NCI-H2171 (cell line): ENCODE measurements at regions not wholly inside any gene's neighbourhood (a gene's known extent, or its start where the extent isn't known, plus 50 kb on each side); places are given as distances from the start of the nearest gene placed in this dataset.
"Not testable (repeated sequence)": the region's sequence is repeated elsewhere in the genome, so short reads cannot be mapped to it uniquely, and the experiment has no call there.

Experiments used
- DNase-seq: peaks from one replicate; lab custom pipeline; 2025; lab: John Stamatoyannopoulos, UW

DNA sequence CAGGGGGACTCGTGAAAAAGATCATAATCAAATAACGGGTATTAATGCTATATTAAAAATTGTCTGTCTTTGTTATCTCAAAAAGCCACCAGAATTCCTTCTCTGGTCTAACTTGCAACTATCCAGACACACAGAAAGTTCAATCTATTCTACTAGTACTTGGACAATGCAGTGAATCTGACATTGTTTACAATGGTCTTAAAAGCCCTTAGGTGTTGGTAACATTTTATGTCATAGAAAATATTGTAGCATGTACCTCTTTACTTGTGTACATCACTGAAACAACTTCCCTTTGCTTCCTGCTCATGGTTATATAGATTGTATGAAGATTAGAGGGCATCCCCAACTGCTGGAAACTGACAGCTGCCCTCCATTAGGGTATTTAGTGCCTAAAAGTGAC, 71.1 kb upstream of the PPP3CA start:
- DNase-seq, result no peak

DNA sequence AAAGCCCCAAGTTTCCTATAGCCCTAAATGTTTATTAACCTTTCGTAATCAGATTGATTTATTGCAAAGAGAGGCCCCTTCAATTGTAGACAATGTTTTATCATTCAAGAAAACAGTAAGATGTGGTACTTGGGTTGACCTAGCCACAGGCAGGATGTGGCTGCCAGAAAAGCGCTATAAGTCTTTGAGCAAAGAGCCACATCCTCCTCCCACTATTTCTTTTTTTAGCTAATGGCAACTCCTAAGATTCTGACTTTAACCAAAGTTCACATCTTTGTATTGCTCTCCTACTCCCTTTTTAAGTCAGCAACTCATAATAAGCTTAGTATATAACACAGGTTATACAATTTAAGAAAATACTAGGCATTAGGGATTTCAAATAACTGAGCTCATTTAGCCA, 70.7 kb upstream of the PPP3CA start:
- no peak for DNase-seq

GRCh38 chr4:101417046-101417445, 69.7 kb upstream of the PPP3CA start:
- no peak for DNase-seq

GRCh38 chr4:101415962-101416361, 68.6 kb upstream of the PPP3CA start:
- no peak for DNase-seq

GRCh38 chr4:101414496-101414895, 67.2 kb upstream of the PPP3CA start:
- no peak for DNase-seq

DNA sequence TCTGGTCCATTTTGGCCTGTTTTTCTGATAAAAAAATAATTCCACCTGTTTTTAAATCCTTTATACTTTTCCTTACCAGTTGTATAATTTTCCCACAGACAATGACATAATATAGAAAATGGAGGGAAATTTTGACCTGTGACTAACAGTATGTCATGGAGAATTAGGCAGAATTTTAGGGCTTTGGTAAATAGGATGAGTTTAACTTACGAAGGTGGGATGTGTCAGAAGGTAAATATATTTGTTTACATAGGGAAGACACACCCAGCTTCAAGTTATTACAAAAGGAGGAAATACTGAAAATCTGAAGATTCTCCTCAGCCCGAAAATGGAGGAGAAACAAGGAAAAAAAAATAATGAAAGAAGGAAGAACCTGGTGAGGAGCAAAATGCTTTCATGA, 64.6 kb upstream of the PPP3CA start:
- no peak for DNase-seq

GRCh38 chr4:101411281-101411910, 64.1 kb upstream of the PPP3CA start:
- DNase-seq, result not testable (repeated sequence)

- no peak for DNase-seq
These were observed 52.8 kb upstream of the PPP3CA start for GRCh38 chr4:101400096-101400495.

- DNase-seq, result no peak
These were observed 51.5 kb upstream of the PPP3CA start for GRCh38 chr4:101398807-101399206.
